IMR-90 (cell line): ENCODE measurements at regions not wholly inside any gene's neighbourhood (a gene's known extent, or its start where the extent isn't known, plus 50 kb on each side); places are given as distances from the start of the nearest gene placed in this dataset.

Source experiments
- ATAC-seq: fragments of 200-7000 bp; cut with Tn5 transposase; 2 replicates; pipeline ENCODE4 v1.9.1; 2020; ENCODE audit warnings: low read depth, mild to moderate bottlenecking, moderate library complexity
- BruUV-seq: library from RNA; stranded (reverse); fragments of 400-500 nt; replicated peaks from 2 replicates; lab custom pipeline; 2021; lab: Mats Ljungman, UMichigan
- CTCF ChIA-PET: fragments of 300-600 bp; formaldehyde crosslinking; extraction: SDS; loops from one replicate; lab custom pipeline; 2021; ENCODE audit warnings: antibody characterized with exemption; lab: Yijun Ruan, JAX
- POLR2A ChIA-PET: fragments of 300-600 bp; sonication (Branson Sonifier 250); formaldehyde crosslinking; loops from one replicate; lab custom pipeline; 2022; ENCODE audit warnings: antibody characterized with exemption; ENCODE audit not compliant: unreplicated experiment; lab: Charles Lee
- DNase-seq: peaks from one replicate; pipeline ENCODE4 v3.0.0; 2013
- H2AFZ ChIP-seq: replicated peaks from 2 replicates; pipeline ENCODE3; 2013; ENCODE audit warnings: low read length, mild to moderate bottlenecking; ENCODE audit not compliant: poor library complexity
- H2AK5ac ChIP-seq: 2 replicates; pipeline ENCODE4 v1.6.1; 2013; ENCODE audit warnings: low read depth, low read length, inconsistent platforms
- H2AK9ac ChIP-seq: replicated peaks from 2 replicates; pipeline ENCODE3; 2013; ENCODE audit warnings: mild to moderate bottlenecking, low read depth, low read length, moderate library complexity; ENCODE audit not compliant: poor library complexity
- H2BK120ac ChIP-seq: 2 replicates; pipeline ENCODE4 v1.6.1; 2013; ENCODE audit warnings: low read depth, low read length, inconsistent platforms
- H2BK15ac ChIP-seq: 3 replicates; pipeline ENCODE4 v1.6.1; 2013; ENCODE audit warnings: low read depth, low read length, inconsistent platforms
- H2BK20ac ChIP-seq: 2 replicates; pipeline ENCODE4 v1.6.1; 2013; ENCODE audit warnings: low read depth, mild to moderate bottlenecking, inconsistent platforms, low read length, moderate library complexity
- H2BK5ac ChIP-seq: 2 replicates; pipeline ENCODE4 v1.6.1; 2013; ENCODE audit warnings: mild to moderate bottlenecking, low read depth, low read length, inconsistent platforms; ENCODE audit not compliant: poor library complexity, severe bottlenecking
- H3K14ac ChIP-seq: replicated peaks from 2 replicates; pipeline ENCODE4 v1.6.1; 2013; ENCODE audit warnings: low read depth, low read length, inconsistent platforms
- H3K18ac ChIP-seq: 2 replicates; pipeline ENCODE4 v1.6.1; 2013; ENCODE audit warnings: low read depth, low read length, control low read depth
- H3K23ac ChIP-seq: 2 replicates; pipeline ENCODE4 v1.6.1; 2013; ENCODE audit warnings: low read depth, low read length, inconsistent platforms
- H3K27ac ChIP-seq: 2 replicates; pipeline ENCODE4 v1.5.1; 2013; ENCODE audit warnings: mild to moderate bottlenecking, control low read depth, low read length; ENCODE audit not compliant: insufficient read depth
- H3K27me3 ChIP-seq: 2 replicates; pipeline ENCODE4 v1.6.1; 2013; ENCODE audit warnings: low read length; ENCODE audit not compliant: control insufficient read depth, insufficient read depth
- H3K36me3 ChIP-seq: 2 replicates; pipeline ENCODE4 v1.6.1; 2013; ENCODE audit warnings: low read length, mixed read lengths; ENCODE audit not compliant: control insufficient read depth, insufficient read depth
- H3K4ac ChIP-seq: 2 replicates; pipeline ENCODE4 v1.6.1; 2013; ENCODE audit warnings: low read depth, low read length, inconsistent platforms
- H3K4me1 ChIP-seq: 2 replicates; pipeline ENCODE4 v1.6.1; 2013; ENCODE audit warnings: low read length, mixed read lengths; ENCODE audit not compliant: control insufficient read depth, insufficient read depth
- H3K4me2 ChIP-seq: 2 replicates; pipeline ENCODE4 v1.6.1; 2013; ENCODE audit warnings: low read depth, mild to moderate bottlenecking, control low read depth, low read length, moderate library complexity
- H3K4me3 ChIP-seq: 2 replicates; pipeline ENCODE4 v1.5.1; 2013; ENCODE audit warnings: low read depth, mild to moderate bottlenecking, control low read depth, low read length, moderate library complexity; ENCODE audit not compliant: insufficient read depth
- H3K56ac ChIP-seq: 2 replicates; pipeline ENCODE4 v1.6.1; 2013; ENCODE audit warnings: low read length, inconsistent platforms; ENCODE audit not compliant: insufficient read depth; ENCODE audit errors: extremely low read depth
- H3K79me1 ChIP-seq, 2 experiments: 2 replicates each; pipeline ENCODE4 v1.6.1; 2013; ENCODE audit warnings: low read length in 2 of 2, inconsistent platforms in 1 of 2, low read depth in 1 of 2
- H3K9ac ChIP-seq: 2 replicates; pipeline ENCODE4 v1.6.1; 2013; ENCODE audit warnings: low read depth, low read length, control low read depth
- H3K9me1 ChIP-seq: 2 replicates; pipeline ENCODE4 v1.6.1; 2013; ENCODE audit warnings: low read length, inconsistent platforms; ENCODE audit not compliant: insufficient read depth
- H3K9me3 ChIP-seq: 2 replicates; pipeline ENCODE4 v1.6.1; 2013; ENCODE audit warnings: low read length; ENCODE audit not compliant: control insufficient read depth, insufficient read depth
- H4K20me1 ChIP-seq: 2 replicates; pipeline ENCODE4 v1.6.1; 2013; ENCODE audit warnings: low read length, inconsistent platforms; ENCODE audit not compliant: insufficient read depth
- H4K5ac ChIP-seq: 2 replicates; pipeline ENCODE4 v1.6.1; 2013; ENCODE audit warnings: mild to moderate bottlenecking, low read depth, low read length, control low read depth
- H4K8ac ChIP-seq, 2 experiments: 2 replicates each; pipeline ENCODE4 v1.6.1; 2013; ENCODE audit warnings: low read depth in 2 of 2, low read length in 2 of 2, control low read depth in 1 of 2, inconsistent platforms in 1 of 2
- H4K91ac ChIP-seq: 2 replicates; pipeline ENCODE4 v1.6.1; 2013; ENCODE audit warnings: low read depth, low read length, inconsistent platforms; ENCODE audit not compliant: insufficient read depth
- BHLHE40 ChIP-seq: fragments of 150-350 bp; IDR thresholded peaks from 2 replicates; pipeline ENCODE4 v1.6.1; 2016; ENCODE audit warnings: mild to moderate bottlenecking, low read depth, low read length
- CEBPB ChIP-seq: IDR thresholded peaks from 2 replicates; pipeline ENCODE4 v1.6.1; 2012; ENCODE audit warnings: low read depth, low read length, improper control_type of control experiment
- CHD1 ChIP-seq: IDR thresholded peaks from 2 replicates; pipeline ENCODE4 v1.6.1; 2012; ENCODE audit warnings: low read depth, low read length, improper control_type of control experiment
- FOS ChIP-seq: fragments of 150-350 bp; IDR thresholded peaks from 2 replicates; pipeline ENCODE4 v1.6.1; 2016; ENCODE audit warnings: low read depth, low read length
- MAFK ChIP-seq: IDR thresholded peaks from 2 replicates; pipeline ENCODE4 v1.6.1; 2012; ENCODE audit warnings: low read depth, low read length, improper control_type of control experiment
- MAZ ChIP-seq: IDR thresholded peaks from 2 replicates; pipeline ENCODE4 v1.6.1; 2012; ENCODE audit warnings: low read depth, mild to moderate bottlenecking, low read length, improper control_type of control experiment, moderate library complexity, borderline replicate concordance
- MXI1 ChIP-seq: IDR thresholded peaks from 2 replicates; pipeline ENCODE4 v1.6.1; 2012; ENCODE audit warnings: low read depth, mild to moderate bottlenecking, low read length, moderate library complexity, borderline replicate concordance
- NFE2L2 ChIP-seq: fragments of 150-350 bp; IDR thresholded peaks from 2 replicates; pipeline ENCODE4 v1.6.1; 2016; ENCODE audit warnings: low read depth, mild to moderate bottlenecking, low read length
- POLR2A ChIP-seq: IDR thresholded peaks from 2 replicates; pipeline ENCODE4 v1.6.1; 2012; ENCODE audit warnings: mild to moderate bottlenecking, low read depth, low read length
- RAD21 ChIP-seq: IDR thresholded peaks from 2 replicates; pipeline ENCODE4 v1.6.1; 2012; ENCODE audit warnings: low read length, improper control_type of control experiment
- RCOR1 ChIP-seq: IDR thresholded peaks from 2 replicates; pipeline ENCODE4 v1.6.1; 2012; ENCODE audit warnings: mild to moderate bottlenecking, low read length, improper control_type of control experiment; ENCODE audit not compliant: insufficient replicate concordance
- RFX5 ChIP-seq: IDR thresholded peaks from 2 replicates; pipeline ENCODE4 v1.8.0; 2012; ENCODE audit warnings: low read depth, mild to moderate bottlenecking, low read length, moderate library complexity
- SMC3 ChIP-seq: fragments of 150-350 bp; IDR thresholded peaks from 2 replicates; pipeline ENCODE4 v1.6.1; 2016; ENCODE audit warnings: low read depth, mild to moderate bottlenecking, antibody characterized with exemption, low read length, moderate library complexity
- USF2 ChIP-seq: fragments of 150-350 bp; IDR thresholded peaks from 2 replicates; pipeline ENCODE4 v1.6.1; 2017; ENCODE audit warnings: mild to moderate bottlenecking, antibody characterized with exemption, low read length, low read depth
- WGBS, 2 experiments: methylation state at CpG; one replicate each; pipeline versions ENCODE4 v1.1.5 to v1.1.7; 2013; ENCODE audit warnings: missing lambda C conversion rate in 2 of 2; ENCODE audit not compliant: insufficient read length in 1 of 2; ENCODE audit errors: extremely low coverage in 2 of 2; 5-methylcytosine and 5-hydroxymethylcytosine counted together
- dilution Hi-C: fragments of 300-500 bp; cut with HindIII; formaldehyde crosslinking; loops from one replicate; pipeline ENCODE4 v1.14.3; 2018; ENCODE audit warnings: low sequenced_read_pairs; ENCODE audit not compliant: unreplicated experiment
- in situ Hi-C: fragments of 300-500 bp; cut with MboI; formaldehyde crosslinking; loops from 3 replicates; pipeline ENCODE4 v1.14.3; 2019; ENCODE audit warnings: low sequenced_read_pairs, inconsistent platforms, mixed read lengths
- intact Hi-C: fragments of 100-400 bp; cut with micrococcal nuclease; formaldehyde crosslinking; loops from 2 replicates; pipeline ENCODE4 v1.10.0; 2022
- TF ChIP-seq, protein P1 (sequence below): conservative IDR thresholded peaks from 2 replicates; pipeline ENCODE4 v1.5.1; 2012; ENCODE audit warnings: mild to moderate bottlenecking, low read depth, low read length, improper control_type of control experiment
- TF ChIP-seq, protein P2 (sequence below): fragments of 150-350 bp; IDR thresholded peaks from 2 replicates; pipeline ENCODE4 v1.6.1; 2016; ENCODE audit warnings: low read depth, mild to moderate bottlenecking, low read length, moderate library complexity, borderline replicate concordance

GRCh38 chr7:98691619-98692018, 74.5 kb downstream of the NPTX2 start:
- no peak overlapping the region for H3K23ac ChIP-seq
- DNase-seq (no peak), ATAC-seq (no peak)
- no peak overlapping the region for H2BK15ac ChIP-seq
- H3K4ac ChIP-seq: no peak overlapping the region
- POLR2A ChIA-PET: no interaction called here
- H4K8ac ChIP-seq: no peak overlapping the region
- no peak overlapping the region for H2AK9ac ChIP-seq
- CTCF ChIA-PET: no interaction called here
- H3K9me1 ChIP-seq: no peaks in the 10 kb centered on the region
- H3K36me3 ChIP-seq: no peaks in the 10 kb centered on the region
- H3K14ac ChIP-seq: no peak overlapping the region
- H2BK5ac ChIP-seq: no peak overlapping the region
- dilution Hi-C loops: no loop called here
- H4K5ac ChIP-seq: no peak overlapping the region
- WGBS, 2 experiments: no CpG with 5 or more reads among the region's 4 CpGs
- no peak overlapping the region for H3K27ac ChIP-seq
- H3K4me1 ChIP-seq: no peaks in the 10 kb centered on the region
- intact Hi-C loops: no loop called here
- no peak overlapping the region for H2AFZ ChIP-seq
- no peak overlapping the region for H3K4me3 ChIP-seq
- no peak overlapping the region for H3K4me2 ChIP-seq
- H3K79me1 ChIP-seq: no peaks in the 10 kb centered on the region
- H3K9me3 ChIP-seq: peaks cover 12% of the 10 kb centered on the region
- no peaks in the 10 kb centered on the region for H4K20me1 ChIP-seq
- no peak overlapping the region for H2AK5ac ChIP-seq
- no peak overlapping the region for H3K18ac ChIP-seq
- TF ChIP-seq POLR2A (no peak), MXI1 (no peak), MAFK (no peak), NFE2L2 (no peak), RAD21 (no peak), SMC3 (no peak), MAZ (no peak), CEBPB (no peak), BHLHE40 (no peak), USF2 (no peak), CHD1 (no peak), RCOR1 (no peak), RFX5 (no peak), FOS (no peak)
- TF ChIP-seq, protein P1, sequence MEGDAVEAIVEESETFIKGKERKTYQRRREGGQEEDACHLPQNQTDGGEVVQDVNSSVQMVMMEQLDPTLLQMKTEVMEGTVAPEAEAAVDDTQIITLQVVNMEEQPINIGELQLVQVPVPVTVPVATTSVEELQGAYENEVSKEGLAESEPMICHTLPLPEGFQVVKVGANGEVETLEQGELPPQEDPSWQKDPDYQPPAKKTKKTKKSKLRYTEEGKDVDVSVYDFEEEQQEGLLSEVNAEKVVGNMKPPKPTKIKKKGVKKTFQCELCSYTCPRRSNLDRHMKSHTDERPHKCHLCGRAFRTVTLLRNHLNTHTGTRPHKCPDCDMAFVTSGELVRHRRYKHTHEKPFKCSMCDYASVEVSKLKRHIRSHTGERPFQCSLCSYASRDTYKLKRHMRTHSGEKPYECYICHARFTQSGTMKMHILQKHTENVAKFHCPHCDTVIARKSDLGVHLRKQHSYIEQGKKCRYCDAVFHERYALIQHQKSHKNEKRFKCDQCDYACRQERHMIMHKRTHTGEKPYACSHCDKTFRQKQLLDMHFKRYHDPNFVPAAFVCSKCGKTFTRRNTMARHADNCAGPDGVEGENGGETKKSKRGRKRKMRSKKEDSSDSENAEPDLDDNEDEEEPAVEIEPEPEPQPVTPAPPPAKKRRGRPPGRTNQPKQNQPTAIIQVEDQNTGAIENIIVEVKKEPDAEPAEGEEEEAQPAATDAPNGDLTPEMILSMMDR: no peak
- TF ChIP-seq, protein P2, sequence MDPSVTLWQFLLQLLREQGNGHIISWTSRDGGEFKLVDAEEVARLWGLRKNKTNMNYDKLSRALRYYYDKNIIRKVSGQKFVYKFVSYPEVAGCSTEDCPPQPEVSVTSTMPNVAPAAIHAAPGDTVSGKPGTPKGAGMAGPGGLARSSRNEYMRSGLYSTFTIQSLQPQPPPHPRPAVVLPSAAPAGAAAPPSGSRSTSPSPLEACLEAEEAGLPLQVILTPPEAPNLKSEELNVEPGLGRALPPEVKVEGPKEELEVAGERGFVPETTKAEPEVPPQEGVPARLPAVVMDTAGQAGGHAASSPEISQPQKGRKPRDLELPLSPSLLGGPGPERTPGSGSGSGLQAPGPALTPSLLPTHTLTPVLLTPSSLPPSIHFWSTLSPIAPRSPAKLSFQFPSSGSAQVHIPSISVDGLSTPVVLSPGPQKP: no peak
- H3K56ac ChIP-seq: no peak overlapping the region
- in situ Hi-C loops: no loop called here
- no peak overlapping the region for H3K9ac ChIP-seq
- no peak overlapping the region for H2BK120ac ChIP-seq
- BruUV-seq: no TSS peak
- no peak overlapping the region for H2BK20ac ChIP-seq
- no peaks in the 10 kb centered on the region for H3K27me3 ChIP-seq
- H4K91ac ChIP-seq: no peak overlapping the region
